Fibroblast of lung (primary cell): ENCODE measurements at regions not wholly inside any gene's neighbourhood (a gene's known extent, or its start where the extent isn't known, plus 50 kb on each side); places are given as distances from the start of the nearest gene placed in this dataset.

Source experiments
- EZH2 ChIP-seq: IDR thresholded peaks from 2 replicates; pipeline ENCODE4 v1.5.1; 2012; ENCODE audit warnings: low read length, control low read depth, mild to moderate bottlenecking; ENCODE audit errors: missing control alignments
- TF ChIP-seq, protein P1 (sequence below), 2 donors: IDR thresholded peaks in 1 of 2; conservative IDR thresholded peaks in 1 of 2; 1 replicate in 1 of 2; 2 replicates in 1 of 2; pipeline ENCODE4 v1.5.1; 2011 to 2012; ENCODE audit warnings: low read length in 2 of 2, control low read depth in 1 of 2, inconsistent platforms in 1 of 2, low read depth in 1 of 2, mild to moderate bottlenecking in 1 of 2

DNA sequence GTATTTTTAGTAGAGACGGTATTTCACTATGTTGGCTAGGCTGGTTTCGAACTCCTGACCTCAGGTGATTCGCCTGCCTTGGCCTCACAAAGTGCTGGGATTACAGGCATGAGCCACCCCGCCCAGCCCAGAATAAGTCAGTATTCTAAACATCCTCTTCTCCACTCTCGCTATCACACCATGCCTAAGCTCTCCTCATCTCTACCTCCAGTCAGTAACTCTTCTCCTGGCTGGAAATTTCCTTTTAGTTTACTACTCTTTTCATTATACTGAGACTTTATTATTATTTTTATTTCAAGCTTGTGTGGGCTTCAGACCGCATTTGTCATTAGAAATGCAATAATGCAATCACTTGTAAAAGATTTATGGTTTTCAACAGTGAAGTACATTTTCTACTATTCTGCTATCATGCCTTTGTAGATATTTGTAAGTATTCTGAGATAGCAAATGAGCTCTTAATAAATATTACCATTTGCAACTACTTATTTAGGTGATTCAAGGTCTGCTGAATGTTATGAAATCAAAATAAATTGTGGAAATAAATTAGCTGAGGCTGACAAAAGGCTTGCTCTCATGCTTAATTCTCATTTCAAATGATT, 617.3 kb upstream of the GOT2 start:
- TF ChIP-seq, protein P1, sequence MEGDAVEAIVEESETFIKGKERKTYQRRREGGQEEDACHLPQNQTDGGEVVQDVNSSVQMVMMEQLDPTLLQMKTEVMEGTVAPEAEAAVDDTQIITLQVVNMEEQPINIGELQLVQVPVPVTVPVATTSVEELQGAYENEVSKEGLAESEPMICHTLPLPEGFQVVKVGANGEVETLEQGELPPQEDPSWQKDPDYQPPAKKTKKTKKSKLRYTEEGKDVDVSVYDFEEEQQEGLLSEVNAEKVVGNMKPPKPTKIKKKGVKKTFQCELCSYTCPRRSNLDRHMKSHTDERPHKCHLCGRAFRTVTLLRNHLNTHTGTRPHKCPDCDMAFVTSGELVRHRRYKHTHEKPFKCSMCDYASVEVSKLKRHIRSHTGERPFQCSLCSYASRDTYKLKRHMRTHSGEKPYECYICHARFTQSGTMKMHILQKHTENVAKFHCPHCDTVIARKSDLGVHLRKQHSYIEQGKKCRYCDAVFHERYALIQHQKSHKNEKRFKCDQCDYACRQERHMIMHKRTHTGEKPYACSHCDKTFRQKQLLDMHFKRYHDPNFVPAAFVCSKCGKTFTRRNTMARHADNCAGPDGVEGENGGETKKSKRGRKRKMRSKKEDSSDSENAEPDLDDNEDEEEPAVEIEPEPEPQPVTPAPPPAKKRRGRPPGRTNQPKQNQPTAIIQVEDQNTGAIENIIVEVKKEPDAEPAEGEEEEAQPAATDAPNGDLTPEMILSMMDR (conservative IDR thresholded peaks at IDR 0.05 in 1 of 2, IDR thresholded peaks at IDR 0.05 in 1 of 2; ENCODE audit: low read depth in 1 of 2, low read length in 2 of 2): no peak
- TF ChIP-seq EZH2: no peak
